ENCODE measurements at regions not wholly inside any gene's neighbourhood (a gene's known extent, or its start where the extent isn't known, plus 50 kb on each side); places are given as distances from the start of the nearest gene placed in this dataset.
A peak's percentile ranks its signal among the peaks of the same experiment; 100 is the strongest.

DNA sequence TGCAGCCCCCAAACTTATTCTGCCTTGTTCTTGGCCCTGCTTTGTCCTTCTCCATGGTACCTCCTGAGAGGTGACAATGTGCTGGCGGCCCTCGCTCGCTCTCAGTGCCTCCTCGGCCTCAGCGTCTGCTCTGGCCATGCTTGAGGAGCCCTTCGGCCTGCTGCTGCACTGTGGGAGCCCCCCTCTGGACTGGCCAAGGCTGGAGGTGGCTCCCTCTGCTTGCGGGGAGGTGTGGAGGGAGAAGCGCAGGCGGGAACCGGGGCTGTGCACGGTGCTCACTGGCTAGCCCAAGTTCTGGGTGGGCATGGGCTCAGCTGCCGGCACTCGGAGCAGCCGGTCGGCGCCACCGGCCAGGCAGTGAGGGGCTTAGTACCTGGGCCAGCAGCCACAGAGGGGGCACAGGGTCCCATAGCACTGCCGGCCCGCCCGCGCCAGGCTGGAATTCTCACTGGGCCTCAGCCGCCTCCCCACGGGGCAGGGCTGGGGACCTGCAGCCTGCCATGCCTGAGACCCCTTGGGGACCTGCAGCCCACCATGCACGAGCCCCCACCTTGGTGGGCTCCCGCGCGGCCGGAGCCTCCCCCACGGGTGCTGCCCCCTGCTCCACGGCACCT, 55.9 kb upstream of the RALGAPA2 start:
- Histone ChIP-seq H3K4me3 (no peak overlapping the region), H3K36me3 (no peaks in the 10 kb centered on the region), H3K9me3 (no peaks in the 10 kb centered on the region), H3K27me3 (no peaks in the 10 kb centered on the region), H3K27ac (no peak overlapping the region), H3K4me1 (peaks cover 37 to 39% of the 10 kb centered on the region in 2 donors)
- DNase-seq (no peak), ATAC-seq (no peak)
- intact Hi-C loops (cut with DNase I; ENCODE audit: low total_unique reads) (no loop called here), in situ Hi-C loops (cut with MboI; ENCODE audit: low sequenced_read_pairs in 4 of 4) (no loop called here)
- TF ChIP-seq POLR2A (IDR thresholded peaks at IDR 0.05): no peak
- TF ChIP-seq, protein P1, sequence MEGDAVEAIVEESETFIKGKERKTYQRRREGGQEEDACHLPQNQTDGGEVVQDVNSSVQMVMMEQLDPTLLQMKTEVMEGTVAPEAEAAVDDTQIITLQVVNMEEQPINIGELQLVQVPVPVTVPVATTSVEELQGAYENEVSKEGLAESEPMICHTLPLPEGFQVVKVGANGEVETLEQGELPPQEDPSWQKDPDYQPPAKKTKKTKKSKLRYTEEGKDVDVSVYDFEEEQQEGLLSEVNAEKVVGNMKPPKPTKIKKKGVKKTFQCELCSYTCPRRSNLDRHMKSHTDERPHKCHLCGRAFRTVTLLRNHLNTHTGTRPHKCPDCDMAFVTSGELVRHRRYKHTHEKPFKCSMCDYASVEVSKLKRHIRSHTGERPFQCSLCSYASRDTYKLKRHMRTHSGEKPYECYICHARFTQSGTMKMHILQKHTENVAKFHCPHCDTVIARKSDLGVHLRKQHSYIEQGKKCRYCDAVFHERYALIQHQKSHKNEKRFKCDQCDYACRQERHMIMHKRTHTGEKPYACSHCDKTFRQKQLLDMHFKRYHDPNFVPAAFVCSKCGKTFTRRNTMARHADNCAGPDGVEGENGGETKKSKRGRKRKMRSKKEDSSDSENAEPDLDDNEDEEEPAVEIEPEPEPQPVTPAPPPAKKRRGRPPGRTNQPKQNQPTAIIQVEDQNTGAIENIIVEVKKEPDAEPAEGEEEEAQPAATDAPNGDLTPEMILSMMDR (IDR thresholded peaks at IDR 0.05 in 4 of 5, conservative IDR thresholded peaks at IDR 0.05 in 1 of 5): no peak

DNA sequence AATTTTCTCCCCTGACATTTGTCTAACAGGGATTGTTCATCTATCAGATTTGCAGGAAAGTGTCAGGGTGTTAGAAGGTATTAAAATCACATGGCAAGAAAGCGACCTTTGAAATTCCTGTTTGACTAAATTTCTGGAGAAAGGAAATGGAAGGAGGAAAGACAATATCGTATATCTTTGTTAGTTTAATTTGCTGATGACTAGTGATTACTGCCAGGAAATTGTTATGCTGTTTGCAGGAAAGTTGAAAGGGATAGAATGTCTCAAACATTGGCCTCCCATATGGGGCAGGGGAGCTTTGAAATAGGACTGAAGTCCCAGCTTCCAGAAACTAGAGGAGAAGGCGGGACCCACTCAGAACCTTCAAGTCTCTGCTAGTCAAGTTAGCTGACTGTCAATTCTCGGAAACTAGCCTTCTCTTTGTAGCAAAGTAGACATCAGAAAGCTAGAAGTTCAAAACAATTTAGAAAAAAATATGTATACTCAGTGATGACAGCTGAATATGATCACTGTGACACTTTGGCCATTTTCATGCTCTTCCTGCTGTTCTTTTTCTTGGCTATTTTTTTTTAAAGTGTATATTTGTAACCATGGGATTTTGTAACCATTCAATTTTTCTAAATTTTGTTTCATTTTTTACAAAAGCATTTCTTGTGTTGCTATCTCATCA, 53.4 kb upstream of the RALGAPA2 start:
- Histone ChIP-seq H3K4me3 (no peak overlapping the region), H3K9me3 (no peaks in the 10 kb centered on the region), H3K36me3 (no peaks in the 10 kb centered on the region), H3K27me3 (no peaks in the 10 kb centered on the region), H3K4me1 (peaks cover 23% of the 10 kb centered on the region in 2 donors), H3K27ac (peak overlapping the region in 1 of 4 donors; percentile 40)
- in situ Hi-C loops (cut with MboI; ENCODE audit: low sequenced_read_pairs in 4 of 4) (no loop called here), intact Hi-C loops (cut with DNase I; ENCODE audit: low total_unique reads) (no loop called here)
- no peak for DNase-seq
- ATAC-seq: no peak
- TF ChIP-seq, protein P1 (IDR thresholded peaks at IDR 0.05 in 4 of 5, conservative IDR thresholded peaks at IDR 0.05 in 1 of 5): no peak
- TF ChIP-seq POLR2A (IDR thresholded peaks at IDR 0.05): no peak

DNA sequence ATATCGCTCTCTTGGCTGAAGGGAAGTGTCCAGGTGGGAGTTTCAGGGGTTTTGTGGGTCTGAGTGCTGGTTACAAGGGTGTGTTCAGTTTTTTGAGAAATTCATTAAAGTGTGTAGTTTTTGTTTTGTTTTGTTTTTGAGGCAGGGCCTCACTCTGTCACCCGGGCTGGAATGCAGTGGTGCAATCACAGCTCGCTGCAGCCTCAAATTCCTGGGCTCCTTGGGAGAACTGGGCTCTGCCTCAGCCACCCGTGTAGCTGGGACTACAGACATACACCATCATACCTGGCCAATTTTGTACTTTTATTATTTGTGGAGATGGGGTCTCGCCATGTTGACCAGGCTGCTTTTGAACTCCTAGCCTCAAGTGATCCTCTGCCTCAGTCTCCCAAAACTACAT, 51.2 kb upstream of the RALGAPA2 start:
- in situ Hi-C loops (cut with MboI; ENCODE audit: low sequenced_read_pairs in 4 of 4): no loop called here
- H3K4me3 ChIP-seq: no peak overlapping the region
- ATAC-seq: no peak
- DNase-seq: no peak
- no peaks in the 10 kb centered on the region for H3K9me3 ChIP-seq
- H3K27me3 ChIP-seq: no peaks in the 10 kb centered on the region
- no peaks in the 10 kb centered on the region for H3K36me3 ChIP-seq
- H3K4me1 ChIP-seq: peaks cover 16 to 21% of the 10 kb centered on the region in 2 donors
- no peak for TF ChIP-seq POLR2A (IDR thresholded peaks at IDR 0.05)
- TF ChIP-seq, protein P1 (IDR thresholded peaks at IDR 0.05 in 4 of 5, conservative IDR thresholded peaks at IDR 0.05 in 1 of 5): no peak
- H3K27ac ChIP-seq: no peak overlapping the region
- intact Hi-C loops (cut with DNase I; ENCODE audit: low total_unique reads): no loop called here
